NOMO-1 (cell line): ENCODE measurements at regions not wholly inside any gene's neighbourhood (a gene's known extent, or its start where the extent isn't known, plus 50 kb on each side); places are given as distances from the start of the nearest gene placed in this dataset.
A peak's percentile ranks its signal among the peaks of the same experiment; 100 is the strongest.
"Not testable (repeated sequence)": the region's sequence is repeated elsewhere in the genome, so short reads cannot be mapped to it uniquely, and the experiment has no call there.

Source experiments
- DNase-seq, 2 experiments: peaks; one replicate each; lab custom pipeline; 2025; ENCODE audit not compliant: unreplicated experiment in 2 of 2; lab: John Stamatoyannopoulos, UW

- DNase-seq: not testable (repeated sequence)
Observed at GRCh38 chr20:29411458-29411820, 1846.0 kb upstream of the DEFB115 start.

GRCh38 chr20:29419378-29419777, 1838.1 kb upstream of the DEFB115 start:
- no peak for DNase-seq

GRCh38 chr20:29427201-29428060, 1830.0 kb upstream of the DEFB115 start:
- DNase-seq: no peak

DNA sequence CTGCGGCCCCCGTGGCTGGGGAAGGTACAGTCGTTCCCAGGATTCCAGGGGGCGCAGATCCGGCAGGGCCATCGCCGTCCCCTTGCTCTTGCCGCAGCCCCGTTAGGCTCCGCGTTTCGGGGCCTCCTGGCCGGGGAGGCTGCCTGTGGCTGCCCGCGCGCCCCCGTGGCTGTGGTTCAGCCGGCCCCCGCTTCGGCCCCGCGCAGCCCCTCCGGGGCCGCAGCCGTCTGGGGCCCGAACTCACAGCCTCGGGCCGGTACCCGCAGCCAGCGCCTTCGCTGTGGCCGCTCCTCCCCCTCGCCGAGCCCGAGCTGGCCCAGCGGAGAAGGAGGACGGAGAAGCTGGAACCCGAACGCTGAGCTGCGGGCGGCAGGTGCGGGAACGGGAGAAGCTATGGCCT, 1826.9 kb upstream of the DEFB115 start:
- DNase-seq: no peak

- DNase-seq: not testable (repeated sequence)
Observed at GRCh38 chr20:29440721-29441120, 1816.7 kb upstream of the DEFB115 start.

DNA sequence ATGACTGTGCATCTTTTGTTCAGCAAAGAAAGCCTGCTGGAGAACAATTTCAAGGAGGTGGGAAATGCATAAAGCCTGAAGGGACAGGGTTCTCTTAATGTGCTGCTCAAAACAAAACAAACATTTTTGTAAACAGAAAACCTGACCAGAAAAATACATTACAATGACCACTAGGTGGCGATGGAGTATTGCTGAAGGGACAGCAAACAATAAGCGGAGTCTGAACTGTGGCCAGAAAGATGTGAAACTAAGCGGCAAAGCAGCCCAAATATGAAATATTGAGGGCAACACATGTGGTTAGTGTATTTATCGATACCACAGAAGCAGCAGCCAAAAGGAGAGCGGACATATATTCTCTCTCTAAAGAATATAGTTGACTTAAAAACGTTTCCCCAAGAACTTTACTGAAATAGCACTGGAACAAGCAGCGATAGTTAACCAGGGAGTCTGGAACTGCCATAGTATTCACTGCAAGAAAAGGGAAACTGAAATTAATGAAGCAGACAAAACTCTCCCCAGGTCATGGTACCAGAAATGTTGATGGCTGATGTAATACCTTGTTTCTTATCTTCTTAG, 1814.2 kb upstream of the DEFB115 start:
- DNase-seq: peak; percentile 33 to 34

DNA sequence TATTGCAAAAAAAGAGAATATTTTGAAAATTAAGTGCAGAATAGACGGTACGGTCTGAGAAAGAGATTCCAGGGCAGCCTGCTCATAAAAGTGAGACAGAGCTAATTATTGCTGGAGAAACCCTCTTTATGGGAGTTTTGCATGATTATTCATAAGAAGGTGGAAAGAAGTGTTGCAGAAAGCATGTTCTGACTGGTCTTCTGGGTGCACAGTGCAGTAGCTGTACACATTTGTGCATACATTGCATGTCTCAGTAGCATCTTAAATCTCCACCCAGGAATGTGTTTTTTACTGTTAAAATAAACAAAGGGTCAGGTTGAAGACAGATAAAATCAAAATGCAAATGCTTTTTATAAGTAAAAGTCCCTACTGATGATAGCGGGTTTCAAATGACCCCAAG, 1813.6 kb upstream of the DEFB115 start:
- DNase-seq: no peak

- DNase-seq: not testable (repeated sequence)
Observed at GRCh38 chr20:29445050-29445907, 1812.2 kb upstream of the DEFB115 start.

DNA sequence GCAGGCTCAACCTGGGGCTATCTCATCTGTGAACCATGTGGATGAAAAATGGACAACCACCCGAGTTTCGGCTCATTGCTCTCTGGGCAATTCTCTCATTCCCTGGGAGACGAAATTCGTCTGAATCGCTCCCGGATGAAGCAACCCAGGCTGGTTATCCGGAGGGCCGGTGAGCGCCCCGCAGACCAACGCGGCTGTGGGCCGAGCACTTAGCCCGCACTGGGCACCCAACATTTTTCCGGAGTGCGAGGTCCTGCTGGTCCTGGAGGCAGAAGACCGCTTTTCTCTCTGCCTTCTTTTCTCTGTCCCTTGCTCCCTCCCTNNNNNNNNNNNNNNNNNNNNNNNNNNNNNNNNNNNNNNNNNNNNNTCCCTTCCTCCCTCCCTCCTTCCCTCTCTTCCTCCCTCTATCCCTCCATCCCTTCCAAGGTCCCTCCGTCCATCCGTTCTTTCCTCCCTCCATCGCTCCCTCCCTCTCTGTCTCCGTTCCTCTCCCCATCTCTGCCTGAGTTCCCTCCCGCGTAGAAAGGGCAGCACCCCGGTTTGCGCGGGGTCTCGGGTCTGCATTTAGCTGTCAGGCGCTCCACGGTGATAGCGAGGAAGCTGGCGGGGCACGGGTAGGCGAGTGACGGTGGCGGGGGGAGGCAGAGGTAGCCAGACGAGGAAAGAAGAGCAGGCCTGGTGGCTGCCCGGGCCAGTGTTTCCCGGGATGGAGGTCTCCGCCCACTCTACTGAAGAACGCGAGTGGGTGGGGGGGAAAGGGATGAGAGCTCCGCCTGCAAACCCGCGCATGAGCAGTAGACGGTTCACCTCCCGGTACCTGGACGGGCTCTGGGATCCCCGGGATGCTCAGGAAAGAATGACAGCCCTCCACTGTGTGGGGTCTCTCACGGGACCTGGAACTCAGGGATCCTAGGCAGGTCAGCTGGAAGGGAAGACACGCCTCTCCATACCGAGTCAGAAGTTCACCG, 1809.7 kb upstream of the DEFB115 start:
- DNase-seq: not testable (repeated sequence)

- no peak for DNase-seq
Observed at GRCh38 chr20:29448806-29449470, 1808.5 kb upstream of the DEFB115 start.

DNA sequence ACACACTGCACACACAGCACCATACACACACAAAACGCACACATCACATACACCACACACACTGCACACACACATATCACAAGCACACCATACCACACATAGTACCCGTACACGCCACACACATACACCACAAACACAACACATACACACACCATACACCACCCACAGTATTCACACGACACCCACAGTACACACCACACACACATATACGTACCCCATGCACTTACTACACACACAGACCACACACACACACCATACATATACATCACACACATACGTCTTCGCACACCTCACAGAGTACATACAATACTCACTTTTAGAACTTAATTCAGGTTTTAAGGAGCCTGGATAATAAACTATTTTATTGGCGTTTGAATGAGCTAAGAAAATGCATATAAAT, 1805.3 kb upstream of the DEFB115 start:
- no peak for DNase-seq

GRCh38 chr20:29456987-29457693, 1800.3 kb upstream of the DEFB115 start:
- DNase-seq: not testable (repeated sequence)

DNA sequence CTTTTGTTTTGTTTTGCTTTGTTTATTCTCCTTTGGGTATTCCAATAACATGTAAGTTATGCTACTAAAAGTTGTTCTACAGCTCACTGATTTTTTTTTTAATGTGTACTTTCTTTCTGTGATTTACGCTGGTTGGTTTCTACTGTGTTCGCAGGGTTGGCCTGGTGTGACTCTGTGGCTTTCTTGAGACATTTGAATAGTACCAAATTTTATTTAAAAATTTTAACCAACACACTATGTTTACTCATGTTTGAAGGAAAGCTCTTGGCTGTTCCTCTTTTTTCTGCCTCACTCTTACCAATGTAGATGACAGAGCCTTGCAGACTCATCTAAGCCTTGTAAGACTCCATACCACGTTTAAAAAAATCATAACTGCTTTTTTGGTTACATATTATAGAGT, 1784.9 kb upstream of the DEFB115 start:
- no peak for DNase-seq

GRCh38 chr20:29492840-29493239, 1764.6 kb upstream of the DEFB115 start:
- DNase-seq: not testable (repeated sequence)

- not testable (repeated sequence) for DNase-seq
Observed at GRCh38 chr20:29496767-29497166, 1760.7 kb upstream of the DEFB115 start.

GRCh38 chr20:29497261-29497671, 1760.2 kb upstream of the DEFB115 start:
- DNase-seq: no peak

DNA sequence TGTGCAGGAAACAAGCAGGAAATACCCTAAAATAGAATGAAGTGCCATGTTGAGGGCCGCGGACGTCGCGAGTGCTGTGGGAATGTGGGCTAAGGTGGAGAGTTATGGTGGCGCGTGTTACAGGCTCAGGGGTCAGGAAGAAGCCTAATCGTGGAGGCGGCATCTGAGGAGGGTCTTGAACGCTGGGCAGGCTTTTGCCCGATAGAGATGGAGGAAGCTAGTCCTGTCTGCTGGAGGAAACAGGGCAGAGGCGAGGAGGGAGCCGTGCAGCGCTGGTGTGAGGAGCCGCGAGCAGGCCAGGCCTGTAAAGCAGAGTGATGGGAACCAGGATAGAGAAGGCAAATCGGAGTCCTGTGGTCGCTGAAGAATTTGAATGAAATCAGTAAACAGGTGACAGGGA, 1759.8 kb upstream of the DEFB115 start:
- not testable (repeated sequence) for DNase-seq

GRCh38 chr20:29500738-29501137, 1756.7 kb upstream of the DEFB115 start:
- DNase-seq: not testable (repeated sequence)

DNA sequence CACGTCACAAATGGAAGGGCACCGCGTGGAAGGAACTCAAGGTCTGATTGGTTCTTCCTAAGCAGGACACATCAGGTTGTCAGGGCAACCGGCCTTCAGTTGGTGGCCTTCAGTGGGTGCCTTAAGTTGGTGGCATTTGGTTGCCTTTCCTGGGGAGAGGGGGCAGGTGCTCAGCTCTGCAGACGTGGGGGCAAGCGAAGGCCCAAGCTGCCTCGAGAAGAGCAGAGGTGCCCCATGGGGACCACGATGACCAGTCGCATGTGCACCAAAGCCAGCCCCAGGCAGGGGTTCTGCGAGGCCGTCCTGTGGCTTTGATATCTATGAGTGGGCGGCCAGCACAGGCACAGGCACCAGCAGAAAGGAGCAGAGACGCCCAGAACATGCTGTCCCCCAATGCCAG, 1742.8 kb upstream of the DEFB115 start:
- not testable (repeated sequence) for DNase-seq
